OCI-LY3 (cell line): ENCODE measurements at regions not wholly inside any gene's neighbourhood (a gene's known extent, or its start where the extent isn't known, plus 50 kb on each side); places are given as distances from the start of the nearest gene placed in this dataset.

Source experiments
- CTCF ChIP-seq: fragments of 200-600, 300-600 bp; sonication (generic); IDR thresholded peaks from 2 replicates; pipeline ENCODE4 v1.5.1; 2014; ENCODE audit warnings: antibody characterized with exemption, low read length, low read depth
- EZH2phosphoT487 ChIP-seq: fragments of 200-600 bp; shearing (Covaris generic); IDR thresholded peaks from 2 replicates; pipeline ENCODE4 v1.6.1; 2018; ENCODE audit warnings: antibody characterized with exemption, mixed run types, low read depth

- TF ChIP-seq CTCF (no peak), EZH2phosphoT487 (no peak)
Observed at GRCh38 chr6:44525761-44526351, 138.3 kb downstream of the CDC5L start.
